H9 (cell line): ENCODE measurements at regions not wholly inside any gene's neighbourhood (a gene's known extent, or its start where the extent isn't known, plus 50 kb on each side); places are given as distances from the start of the nearest gene placed in this dataset.
"Not testable (repeated sequence)": the region's sequence is repeated elsewhere in the genome, so short reads cannot be mapped to it uniquely, and the experiment has no call there.

Source experiments
- DNase-seq: peaks from one replicate; pipeline ENCODE4 v3.0.0-alpha.2; 2017
- H2AFZ ChIP-seq: one replicate; pipeline ENCODE4 v1.6.1; 2013; ENCODE audit warnings: mild to moderate bottlenecking, low read length, control low read depth, moderate library complexity
- H2AK5ac ChIP-seq: 2 replicates; pipeline ENCODE4 v1.6.1; 2013; ENCODE audit warnings: low read length, control low read depth, mixed read lengths; ENCODE audit not compliant: insufficient read length
- H2BK120ac ChIP-seq: one replicate; pipeline ENCODE4 v1.6.1; 2013; ENCODE audit warnings: low read depth, mild to moderate bottlenecking, low read length, control low read depth, inconsistent platforms; ENCODE audit not compliant: poor library complexity, severe bottlenecking
- H2BK12ac ChIP-seq: 2 replicates; pipeline ENCODE4 v1.6.1; 2013; ENCODE audit warnings: low read length, control low read depth, mixed read lengths, low read depth; ENCODE audit not compliant: insufficient read length
- H2BK15ac ChIP-seq: 2 replicates; pipeline ENCODE4 v1.6.1; 2013; ENCODE audit warnings: low read depth, low read length, control low read depth
- H2BK20ac ChIP-seq: one replicate; pipeline ENCODE4 v1.6.1; 2013; ENCODE audit warnings: low read depth, mild to moderate bottlenecking, low read length, control low read depth, inconsistent platforms; ENCODE audit not compliant: poor library complexity, severe bottlenecking
- H2BK5ac ChIP-seq: 2 replicates; pipeline ENCODE4 v1.6.1; 2013; ENCODE audit warnings: low read length, control low read depth, mixed read lengths; ENCODE audit not compliant: insufficient read length
- H3K14ac ChIP-seq: 2 replicates; pipeline ENCODE4 v1.6.1; 2013; ENCODE audit warnings: low read length, control low read depth; ENCODE audit not compliant: insufficient read depth
- H3K18ac ChIP-seq: 2 replicates; pipeline ENCODE4 v1.6.1; 2013; ENCODE audit warnings: low read depth, mild to moderate bottlenecking, mixed read lengths, low read length, control low read depth; ENCODE audit not compliant: insufficient read length
- H3K23ac ChIP-seq: 2 replicates; pipeline ENCODE4 v1.6.1; 2013; ENCODE audit warnings: low read length, control low read depth, mixed read lengths, low read depth; ENCODE audit not compliant: insufficient read length
- H3K23me2 ChIP-seq: 2 replicates; pipeline ENCODE4 v1.6.1; 2013; ENCODE audit warnings: low read depth, mild to moderate bottlenecking, mixed read lengths, low read length, control low read depth; ENCODE audit not compliant: insufficient read length, poor library complexity, severe bottlenecking
- H3K27ac ChIP-seq: 2 replicates; pipeline ENCODE4 v1.5.1; 2013; ENCODE audit warnings: low read length, control low read depth, mixed read lengths, low read depth; ENCODE audit not compliant: insufficient read length
- H3K27me3 ChIP-seq: 2 replicates; pipeline ENCODE4 v1.6.1; 2013; ENCODE audit warnings: low read length, control low read depth, inconsistent platforms; ENCODE audit not compliant: insufficient read depth
- H3K4ac ChIP-seq: 2 replicates; pipeline ENCODE4 v1.6.1; 2013; ENCODE audit warnings: low read depth, mild to moderate bottlenecking, control low read depth, inconsistent platforms, low read length, moderate library complexity
- H3K4me1 ChIP-seq: 2 replicates; pipeline ENCODE4 v1.6.1; 2013; ENCODE audit warnings: low read length, control low read depth, inconsistent platforms; ENCODE audit not compliant: insufficient read depth
- H3K4me2 ChIP-seq: 2 replicates; pipeline ENCODE4 v1.6.1; 2013; ENCODE audit warnings: low read length, control low read depth, mixed read lengths; ENCODE audit not compliant: insufficient read length, insufficient read depth
- H3K56ac ChIP-seq: 2 replicates; pipeline ENCODE4 v1.6.1; 2013; ENCODE audit warnings: low read depth, mild to moderate bottlenecking, mixed read lengths, low read length, control low read depth; ENCODE audit not compliant: insufficient read length
- H3K79me1 ChIP-seq: 2 replicates; pipeline ENCODE4 v1.6.1; 2013; ENCODE audit warnings: low read depth, mild to moderate bottlenecking, moderate library complexity, low read length, control low read depth, inconsistent platforms; ENCODE audit not compliant: insufficient read depth, poor library complexity, severe bottlenecking
- H3K79me2 ChIP-seq: 2 replicates; pipeline ENCODE4 v1.6.1; 2013; ENCODE audit warnings: low read length, control low read depth, inconsistent platforms; ENCODE audit not compliant: insufficient read depth
- H3K9ac ChIP-seq: 2 replicates; pipeline ENCODE4 v1.6.1; 2013; ENCODE audit warnings: low read length, control low read depth, mixed read lengths; ENCODE audit not compliant: insufficient read length; ENCODE audit errors: extremely low read depth
- H3K9me3 ChIP-seq: one replicate; pipeline ENCODE4 v1.6.1; 2013; ENCODE audit warnings: low read depth, low read length, inconsistent platforms; ENCODE audit not compliant: control insufficient read depth
- H3T11ph ChIP-seq: one replicate; pipeline ENCODE4 v1.6.1; 2013; ENCODE audit warnings: mild to moderate bottlenecking, low read length, control low read depth, inconsistent platforms
- H4K20me1 ChIP-seq: one replicate; pipeline ENCODE4 v1.6.1; 2013; ENCODE audit not compliant: control insufficient read depth, insufficient read length, insufficient read depth
- H4K5ac ChIP-seq: 2 replicates; pipeline ENCODE4 v1.6.1; 2013; ENCODE audit warnings: low read depth, mild to moderate bottlenecking, mixed read lengths, low read length, control low read depth; ENCODE audit not compliant: insufficient read length
- H4K8ac ChIP-seq: replicated peaks from 2 replicates; pipeline ENCODE4 v1.6.1; 2013; ENCODE audit warnings: low read length, control low read depth, mixed read lengths, low read depth; ENCODE audit not compliant: insufficient read length
- H4K91ac ChIP-seq: 2 replicates; pipeline ENCODE4 v1.6.1; 2013; ENCODE audit warnings: low read depth, mild to moderate bottlenecking, moderate library complexity, mixed read lengths, low read length, control low read depth; ENCODE audit not compliant: insufficient read length
- H3K27ac Mint-ChIP-seq, 3 experiments: 2 replicates in 2 of 3; 3 replicates in 1 of 3; pipeline ENCODE4 v1.8.0; 2020 to 2021; ENCODE audit warnings: mixed read lengths in 3 of 3, mild to moderate bottlenecking in 1 of 3, moderate library complexity in 1 of 3
- H3K27me3 Mint-ChIP-seq: 2 replicates; pipeline ENCODE4 v1.8.0; 2021; ENCODE audit warnings: low read depth, mild to moderate bottlenecking, moderate library complexity, mixed read lengths
- H3K36me3 Mint-ChIP-seq, 3 experiments: 2 replicates in 2 of 3; 3 replicates in 1 of 3; pipeline ENCODE4 v1.8.0; 2020 to 2021; ENCODE audit warnings: low read depth in 3 of 3, mixed read lengths in 3 of 3; ENCODE audit not compliant: insufficient read depth in 1 of 3
- H3K4me1 Mint-ChIP-seq, 2 experiments: 2 replicates each; pipeline ENCODE4 v1.8.0; 2020; ENCODE audit warnings: mixed read lengths in 2 of 2
- H3K4me3 Mint-ChIP-seq, 2 experiments: 2 replicates in 1 of 2; 3 replicates in 1 of 2; pipeline ENCODE4 v1.8.0; 2020 to 2021; ENCODE audit warnings: mild to moderate bottlenecking in 2 of 2, mixed read lengths in 2 of 2, moderate library complexity in 1 of 2
- H3K9me3 Mint-ChIP-seq, 2 experiments: 2 replicates in 1 of 2; 3 replicates in 1 of 2; pipeline ENCODE4 v1.8.0; 2020; ENCODE audit warnings: mild to moderate bottlenecking in 2 of 2, mixed read lengths in 2 of 2, moderate library complexity in 1 of 2
- WGBS: extraction: QIAGEN DNeasy Blood & Tissue Kit; methylation state at CpG from one replicate; pipeline ENCODE4 v1.1.7; 2013; ENCODE audit warnings: missing lambda C conversion rate, low lambda C conversion rate, mixed read lengths; ENCODE audit not compliant: insufficient read length; ENCODE audit errors: extremely low coverage; 5-methylcytosine and 5-hydroxymethylcytosine counted together

DNA sequence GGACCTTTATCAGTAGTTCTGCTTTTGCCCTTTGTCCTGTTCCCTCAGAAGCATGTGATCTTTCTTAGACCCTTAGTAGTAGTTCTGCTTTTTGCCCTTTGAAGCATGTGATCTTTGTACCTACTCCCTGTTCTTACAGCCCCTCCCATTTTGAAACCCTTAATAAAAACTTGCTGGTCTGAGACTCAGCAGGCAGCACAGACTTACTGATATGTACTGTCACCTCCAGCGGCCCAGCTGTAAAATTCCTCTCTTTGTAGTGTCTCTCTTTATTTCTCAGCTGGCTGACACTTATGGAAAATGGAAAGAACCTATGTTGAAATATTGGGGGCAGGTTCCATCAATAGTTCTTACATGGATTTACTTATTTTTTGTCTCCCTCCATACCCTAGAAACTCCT lies 110.4 kb downstream of the UNC93B1 start:
- H3K56ac ChIP-seq = not testable (repeated sequence)
- peaks cover 5 to 13% (median 8%) of the 10 kb centered on the region in 3 experiments; a peak in 6 of 7 replicates for H3K36me3 Mint-ChIP-seq

GRCh38 chr11:67889646-67890045 lies 114.3 kb downstream of the UNC93B1 start:
- peaks cover 28 to 29% of the 10 kb centered on the region in 2 experiments for H3K4me1 Mint-ChIP-seq
- peak overlapping the region in 1 of 3 experiments; percentile 45; a peak in 2 of 7 replicates for H3K27ac Mint-ChIP-seq

More for the DNA sequence above, 110.4 kb downstream of the UNC93B1 start:
- H3K4ac ChIP-seq, H3K9ac ChIP-seq, H2AK5ac ChIP-seq, H2BK12ac ChIP-seq, H3K9me3 ChIP-seq, DNase-seq, H3K18ac ChIP-seq, H3K79me2 ChIP-seq, H4K8ac ChIP-seq, H3K27me3 ChIP-seq, H3K27ac Mint-ChIP-seq, H2BK20ac ChIP-seq, H2BK15ac ChIP-seq, H2BK5ac ChIP-seq, H3K4me1 ChIP-seq, H4K91ac ChIP-seq, H3K14ac ChIP-seq, H2AFZ ChIP-seq, H3K27me3 Mint-ChIP-seq, H2BK120ac ChIP-seq, H4K5ac ChIP-seq, H4K20me1 ChIP-seq, H3K23me2 ChIP-seq, H3K27ac ChIP-seq, H3K4me1 Mint-ChIP-seq, H3T11ph ChIP-seq, H3K4me3 Mint-ChIP-seq, H3K79me1 ChIP-seq, H3K23ac ChIP-seq, H3K4me2 ChIP-seq: not testable (repeated sequence)
- peaks cover 5 to 20% of the 10 kb centered on the region in 2 experiments for H3K9me3 Mint-ChIP-seq
- no CpG with 5 or more reads among the region's 1 CpG for WGBS

More at GRCh38 chr11:67889646-67890045, 114.3 kb downstream of the UNC93B1 start:
- not testable (repeated sequence) for H4K20me1 ChIP-seq, DNase-seq, H3K23ac ChIP-seq, H2BK12ac ChIP-seq, H4K5ac ChIP-seq, H3K36me3 Mint-ChIP-seq, H3K27me3 ChIP-seq, H3T11ph ChIP-seq, H3K9ac ChIP-seq, H3K56ac ChIP-seq, H3K79me2 ChIP-seq, H2BK20ac ChIP-seq, H2BK15ac ChIP-seq, H3K9me3 ChIP-seq, H3K4me3 Mint-ChIP-seq, H2AK5ac ChIP-seq, H4K8ac ChIP-seq, H2AFZ ChIP-seq, H4K91ac ChIP-seq, H3K27me3 Mint-ChIP-seq, H3K4me1 ChIP-seq, H3K27ac ChIP-seq, H3K4ac ChIP-seq, H2BK120ac ChIP-seq, H3K14ac ChIP-seq, H3K23me2 ChIP-seq, H3K18ac ChIP-seq, H2BK5ac ChIP-seq, H3K4me2 ChIP-seq, H3K79me1 ChIP-seq
- WGBS = no CpG with 5 or more reads among the region's 4 CpGs
- H3K9me3 Mint-ChIP-seq = peaks cover 5 to 15% of the 10 kb centered on the region in 2 experiments
